Stimulated activated CD4-positive, alpha-beta T cell treated with anti-CD3 and anti-CD28 coated beads, Interleukin-4, amount 100 ng/mL, for 4 hours (primary cell): ENCODE measurements at regions not wholly inside any gene's neighbourhood (a gene's known extent, or its start where the extent isn't known, plus 50 kb on each side); places are given as distances from the start of the nearest gene placed in this dataset.

Experiments
- DNase-seq, 2 experiments: peaks; one replicate each; pipeline ENCODE4 v3.0.0-alpha.2; 2020

GRCh38 chr10:113423981-113424721 is 128.7 kb upstream of the HABP2 start:
- no peak for DNase-seq

GRCh38 chr10:113425008-113425407 is 127.8 kb upstream of the HABP2 start:
- no peak for DNase-seq

GRCh38 chr10:113425541-113425951 is 127.3 kb upstream of the HABP2 start:
- DNase-seq = no peak

- no peak for DNase-seq
Observed at GRCh38 chr10:113426181-113426877, 126.5 kb upstream of the HABP2 start.

GRCh38 chr10:113427236-113427735 is 125.6 kb upstream of the HABP2 start:
- DNase-seq = no peak

- no peak for DNase-seq
Observed at GRCh38 chr10:113427811-113428558, 124.9 kb upstream of the HABP2 start.

GRCh38 chr10:113430634-113431397 is 122.0 kb upstream of the HABP2 start:
- no peak for DNase-seq

GRCh38 chr10:113431398-113432160 is 121.3 kb upstream of the HABP2 start:
- no peak for DNase-seq

GRCh38 chr10:113433711-113434110 is 119.1 kb upstream of the HABP2 start:
- DNase-seq = no peak

- DNase-seq = no peak
Observed at GRCh38 chr10:113434315-113434714, 118.5 kb upstream of the HABP2 start.

- DNase-seq = no peak
Observed at GRCh38 chr10:113434950-113435349, 117.9 kb upstream of the HABP2 start.

GRCh38 chr10:113435881-113436280 is 117.0 kb upstream of the HABP2 start:
- DNase-seq = no peak

- no peak for DNase-seq
Observed at GRCh38 chr10:113436851-113437250, 116.0 kb upstream of the HABP2 start.

- no peak for DNase-seq
Observed at GRCh38 chr10:113438652-113439051, 114.2 kb upstream of the HABP2 start.

- DNase-seq = no peak
Observed at GRCh38 chr10:113441220-113441619, 111.6 kb upstream of the HABP2 start.

- DNase-seq = no peak
Observed at GRCh38 chr10:113441686-113442270, 111.1 kb upstream of the HABP2 start.

- DNase-seq = no peak
Observed at GRCh38 chr10:113442336-113442735, 110.5 kb upstream of the HABP2 start.

GRCh38 chr10:113443141-113443925 is 109.5 kb upstream of the HABP2 start:
- no peak for DNase-seq

- no peak for DNase-seq
Observed at GRCh38 chr10:113444766-113445365, 108.0 kb upstream of the HABP2 start.

GRCh38 chr10:113445736-113446135 is 107.1 kb upstream of the HABP2 start:
- DNase-seq = no peak
